ENCODE measurements at regions not wholly inside any gene's neighbourhood (a gene's known extent, or its start where the extent isn't known, plus 50 kb on each side); places are given as distances from the start of the nearest gene placed in this dataset.

- DNase-seq (ENCODE audit: extremely low read depth, low read depth) = peak; percentile 10
- no peak overlapping the region for H3K4me3 ChIP-seq (replicated peaks; ENCODE audit: low read depth, low read length)
- no peak for TF ChIP-seq CTCF (IDR thresholded peaks at IDR 0.05; ENCODE audit: low read depth, low read length, missing control alignments)
Observed at GRCh38 chr9:88889386-88889785, 101.9 kb upstream of the S1PR3 start.

- TF ChIP-seq CTCF (IDR thresholded peaks at IDR 0.05; ENCODE audit: low read depth, low read length, missing control alignments) = no peak
- no peak overlapping the region for H3K4me3 ChIP-seq (replicated peaks; ENCODE audit: low read depth, low read length)
- DNase-seq (ENCODE audit: extremely low read depth, low read depth) = no peak
Observed at GRCh38 chr9:88890546-88890945, 100.7 kb upstream of the S1PR3 start.

- DNase-seq (ENCODE audit: extremely low read depth, low read depth) = no peak
- no peak for TF ChIP-seq CTCF (IDR thresholded peaks at IDR 0.05; ENCODE audit: low read depth, low read length, missing control alignments)
- no peak overlapping the region for H3K4me3 ChIP-seq (replicated peaks; ENCODE audit: low read depth, low read length)
Observed at GRCh38 chr9:88891040-88891439, 100.2 kb upstream of the S1PR3 start.

- no peak overlapping the region for H3K4me3 ChIP-seq (replicated peaks; ENCODE audit: low read depth, low read length)
- no peak for TF ChIP-seq CTCF (IDR thresholded peaks at IDR 0.05; ENCODE audit: low read depth, low read length, missing control alignments)
Observed at GRCh38 chr9:88892724-88893123, 98.5 kb upstream of the S1PR3 start.

GRCh38 chr9:88897081-88897480 is 94.2 kb upstream of the S1PR3 start:
- DNase-seq (ENCODE audit: extremely low read depth, low read depth) = no peak
- TF ChIP-seq CTCF (IDR thresholded peaks at IDR 0.05; ENCODE audit: low read depth, low read length, missing control alignments) = no peak
- H3K4me3 ChIP-seq (replicated peaks; ENCODE audit: low read depth, low read length) = no peak overlapping the region

More at GRCh38 chr9:88892724-88893123, 98.5 kb upstream of the S1PR3 start:
- no peak for DNase-seq (ENCODE audit: extremely low read depth, low read depth)

GRCh38 chr9:88898039-88898720 is 93.1 kb upstream of the S1PR3 start:
- no peak for TF ChIP-seq CTCF (IDR thresholded peaks at IDR 0.05; ENCODE audit: low read depth, low read length, missing control alignments)
- no peak overlapping the region for H3K4me3 ChIP-seq (replicated peaks; ENCODE audit: low read depth, low read length)
- DNase-seq (ENCODE audit: extremely low read depth, low read depth) = no peak

GRCh38 chr9:88905506-88905905 is 85.8 kb upstream of the S1PR3 start:
- no peak for DNase-seq (ENCODE audit: extremely low read depth, low read depth)
- TF ChIP-seq CTCF (IDR thresholded peaks at IDR 0.05; ENCODE audit: low read depth, low read length, missing control alignments) = no peak
- H3K4me3 ChIP-seq (replicated peaks; ENCODE audit: low read depth, low read length) = no peak overlapping the region

All from HFF-Myc (cell line).